PC-9 (cell line): ENCODE measurements at regions not wholly inside any gene's neighbourhood (a gene's known extent, or its start where the extent isn't known, plus 50 kb on each side); places are given as distances from the start of the nearest gene placed in this dataset.

ENCODE experiments used
- BruUV-seq: library from RNA; stranded (reverse); fragments of 400-500 nt; replicated peaks from 2 replicates; lab custom pipeline; 2021; lab: Mats Ljungman, UMichigan
- CTCF ChIA-PET: fragments of 300-600 bp; sonication (Branson Sonifier 250); formaldehyde crosslinking; loops from one replicate; lab custom pipeline; 2022; ENCODE audit warnings: antibody characterized with exemption; lab: Charles Lee
- POLR2A ChIA-PET: fragments of 300-600 bp; sonication (Branson Sonifier 250); formaldehyde crosslinking; loops from one replicate; lab custom pipeline; 2022; ENCODE audit warnings: antibody characterized with exemption; ENCODE audit not compliant: unreplicated experiment; lab: Charles Lee
- DNase-seq, 2 experiments: peaks; one replicate each; pipeline versions ENCODE4 v3.0.0 to v3.0.0-alpha.2; 2015 to 2022; ENCODE audit warnings: mixed read lengths in 1 of 2
- H2AFZ ChIP-seq: fragments of 200-600 bp; sonication (generic); 2 replicates; pipeline ENCODE4 v1.8.1; 2017; ENCODE audit warnings: antibody characterized with exemption
- H3F3A ChIP-seq: fragments of 200-600 bp; sonication (generic); 2 replicates; pipeline ENCODE4 v1.8.1; 2017; ENCODE audit warnings: antibody characterized with exemption, mild to moderate bottlenecking, low read depth; ENCODE audit not compliant: insufficient read depth
- H3K27ac ChIP-seq: fragments of 200-600 bp; sonication (generic); 2 replicates; pipeline ENCODE4 v1.6.1; 2016; ENCODE audit warnings: mixed run types
- H3K27me3 ChIP-seq: fragments of 200-600 bp; sonication (generic); 2 replicates; pipeline ENCODE4 v1.6.1; 2016; ENCODE audit warnings: low read depth, mixed run types; ENCODE audit not compliant: insufficient read depth
- H3K36me3 ChIP-seq: fragments of 200-600 bp; sonication (generic); 2 replicates; pipeline ENCODE4 v1.6.1; 2016; ENCODE audit warnings: low read depth, mixed run types
- H3K4me1 ChIP-seq: fragments of 200-600 bp; sonication (generic); replicated peaks from 2 replicates; pipeline ENCODE4 v1.6.1; 2016; ENCODE audit warnings: mixed run types; ENCODE audit not compliant: insufficient read depth
- H3K4me2 ChIP-seq: fragments of 200-600 bp; sonication (generic); 2 replicates; pipeline ENCODE4 v1.6.1; 2017; ENCODE audit warnings: mixed run types
- H3K4me3 ChIP-seq: fragments of 200-600 bp; sonication (generic); 2 replicates; pipeline ENCODE4 v1.6.1; 2016; ENCODE audit warnings: mixed run types
- H3K79me2 ChIP-seq: fragments of 200-600 bp; sonication (generic); 2 replicates; pipeline ENCODE4 v1.6.1; 2017; ENCODE audit warnings: low read depth, mixed run types
- H3K9me2 ChIP-seq: fragments of 200-600 bp; sonication (generic); 2 replicates; pipeline ENCODE4 v1.8.1; 2017; ENCODE audit warnings: mild to moderate bottlenecking; ENCODE audit not compliant: insufficient read depth
- H3K9me3 ChIP-seq: fragments of 200-600 bp; sonication (generic); 2 replicates; pipeline ENCODE4 v1.8.1; 2016; ENCODE audit warnings: low read depth; ENCODE audit not compliant: insufficient read depth
- H4K20me1 ChIP-seq: fragments of 200-600 bp; sonication (generic); 2 replicates; pipeline ENCODE4 v1.8.1; 2017; ENCODE audit not compliant: insufficient read depth
- EZH2 ChIP-seq: fragments of 200-600 bp; sonication (generic); IDR thresholded peaks from 2 replicates; pipeline ENCODE4 v1.8.0; 2017; ENCODE audit warnings: antibody characterized with exemption, low read depth
- intact Hi-C: fragments of 100-400 bp; cut with micrococcal nuclease; formaldehyde crosslinking; loops from one replicate; pipeline ENCODE4 v1.10.0; 2022; ENCODE audit not compliant: unreplicated experiment
- TF ChIP-seq, protein P1 (sequence below): fragments of 200-600 bp; sonication (generic); conservative IDR thresholded peaks from 2 replicates; pipeline ENCODE4 v1.6.1; 2017; ENCODE audit warnings: mixed run types, antibody characterized with exemption, mild to moderate bottlenecking, moderate library complexity

DNA sequence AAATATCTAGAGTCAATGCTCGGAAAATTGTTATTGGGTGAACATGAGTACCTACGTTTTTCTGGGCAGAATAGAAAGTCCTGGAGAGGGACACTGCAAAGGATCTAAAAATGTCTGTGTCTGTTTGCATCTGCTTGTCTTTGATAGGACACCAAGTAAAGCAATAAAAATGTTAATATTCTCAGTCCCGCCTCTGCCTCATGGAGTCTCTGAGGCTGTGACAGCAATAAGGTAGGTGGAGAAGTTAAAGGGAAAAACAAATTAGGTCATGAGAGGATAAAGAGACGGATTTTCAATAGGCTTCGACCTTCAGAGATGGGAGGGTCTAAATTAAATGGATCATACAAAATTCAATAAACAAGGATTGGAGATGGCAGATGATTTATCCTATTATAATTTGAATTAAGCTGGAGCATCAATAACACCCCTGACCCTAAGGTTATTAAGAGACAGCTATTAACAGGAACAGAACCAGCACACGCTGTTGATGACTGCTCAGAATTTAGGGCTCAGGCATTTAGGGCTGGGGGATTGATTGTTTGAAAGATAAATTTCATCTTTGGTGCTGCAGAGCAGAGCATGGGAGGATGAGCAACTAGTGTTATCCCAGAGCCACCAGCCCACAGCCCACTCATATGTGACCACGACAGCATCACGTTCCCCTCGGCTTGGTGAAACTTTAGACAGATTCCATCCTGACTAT, 620.3 kb upstream of the CDH4 start:
- H3F3A ChIP-seq, result no peaks in the 10 kb centered on the region
- no peaks in the 10 kb centered on the region for H3K4me1 ChIP-seq
- H4K20me1 ChIP-seq, result no peaks in the 10 kb centered on the region
- intact Hi-C loops, result no loop called here
- no peaks in the 10 kb centered on the region for H3K79me2 ChIP-seq
- ChIA-PET POLR2A (no interaction called here), CTCF (no interaction called here)
- no peak overlapping the region for H3K4me3 ChIP-seq
- no peak for DNase-seq
- H3K4me2 ChIP-seq, result no peak overlapping the region
- H3K27me3 ChIP-seq, result peaks cover 86% of the 10 kb centered on the region
- no TSS peak for BruUV-seq
- no peaks in the 10 kb centered on the region for H3K36me3 ChIP-seq
- H2AFZ ChIP-seq, result no peak overlapping the region
- H3K27ac ChIP-seq, result no peak overlapping the region
- TF ChIP-seq, protein P1, sequence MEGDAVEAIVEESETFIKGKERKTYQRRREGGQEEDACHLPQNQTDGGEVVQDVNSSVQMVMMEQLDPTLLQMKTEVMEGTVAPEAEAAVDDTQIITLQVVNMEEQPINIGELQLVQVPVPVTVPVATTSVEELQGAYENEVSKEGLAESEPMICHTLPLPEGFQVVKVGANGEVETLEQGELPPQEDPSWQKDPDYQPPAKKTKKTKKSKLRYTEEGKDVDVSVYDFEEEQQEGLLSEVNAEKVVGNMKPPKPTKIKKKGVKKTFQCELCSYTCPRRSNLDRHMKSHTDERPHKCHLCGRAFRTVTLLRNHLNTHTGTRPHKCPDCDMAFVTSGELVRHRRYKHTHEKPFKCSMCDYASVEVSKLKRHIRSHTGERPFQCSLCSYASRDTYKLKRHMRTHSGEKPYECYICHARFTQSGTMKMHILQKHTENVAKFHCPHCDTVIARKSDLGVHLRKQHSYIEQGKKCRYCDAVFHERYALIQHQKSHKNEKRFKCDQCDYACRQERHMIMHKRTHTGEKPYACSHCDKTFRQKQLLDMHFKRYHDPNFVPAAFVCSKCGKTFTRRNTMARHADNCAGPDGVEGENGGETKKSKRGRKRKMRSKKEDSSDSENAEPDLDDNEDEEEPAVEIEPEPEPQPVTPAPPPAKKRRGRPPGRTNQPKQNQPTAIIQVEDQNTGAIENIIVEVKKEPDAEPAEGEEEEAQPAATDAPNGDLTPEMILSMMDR, result no peak
- no peak for TF ChIP-seq EZH2
- H3K9me3 ChIP-seq, result no peaks in the 10 kb centered on the region
- no peaks in the 10 kb centered on the region for H3K9me2 ChIP-seq

DNA sequence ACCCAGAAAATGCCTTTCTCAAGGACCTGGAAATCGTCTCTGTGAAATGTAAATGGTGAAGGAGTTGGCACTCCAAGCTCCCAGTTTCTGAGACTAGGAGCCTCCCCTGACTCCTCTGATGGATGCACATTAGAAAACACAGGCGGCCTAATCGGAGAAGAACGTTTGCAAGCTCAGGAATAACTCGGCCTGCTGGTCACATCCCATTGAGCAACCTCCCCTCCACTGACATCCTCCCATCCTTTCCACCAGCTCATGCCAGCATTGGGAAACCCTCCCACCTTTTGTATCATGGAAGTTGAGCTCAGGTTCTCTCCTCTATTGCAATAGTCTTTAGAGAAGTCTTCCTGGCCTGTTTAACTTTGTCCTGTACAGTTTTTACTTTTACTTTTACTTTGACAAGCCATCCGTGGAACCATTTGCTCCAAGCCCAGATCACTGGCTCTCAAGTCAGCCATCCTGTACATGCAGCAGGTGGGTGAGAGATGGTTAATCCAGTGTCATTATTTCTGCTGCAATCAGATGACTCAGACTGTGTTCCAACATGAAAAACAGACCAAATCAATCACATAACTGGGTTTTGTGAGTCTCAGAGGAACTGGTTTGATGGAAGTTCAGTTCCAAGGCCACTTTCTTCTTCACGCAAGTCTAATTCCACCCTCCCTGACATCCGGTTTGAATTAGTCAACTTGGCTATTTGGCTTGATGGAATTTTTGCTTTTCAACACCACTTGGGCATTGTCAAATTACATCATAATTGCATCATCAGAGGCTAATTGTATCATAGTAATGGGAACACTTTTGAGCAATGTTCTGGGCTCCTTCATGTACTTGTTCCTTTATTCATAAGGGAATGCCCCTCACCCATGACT, 619.4 kb upstream of the CDH4 start:
- Histone ChIP-seq H2AFZ (no peak overlapping the region), H3K79me2 (no peaks in the 10 kb centered on the region), H3K4me1 (no peaks in the 10 kb centered on the region), H3K9me3 (no peaks in the 10 kb centered on the region), H3K27ac (no peak overlapping the region), H4K20me1 (no peaks in the 10 kb centered on the region), H3F3A (no peaks in the 10 kb centered on the region), H3K4me3 (no peak overlapping the region), H3K4me2 (no peak overlapping the region), H3K36me3 (no peaks in the 10 kb centered on the region), H3K27me3 (peaks cover 91% of the 10 kb centered on the region), H3K9me2 (no peaks in the 10 kb centered on the region)
- ChIA-PET POLR2A (no interaction called here), CTCF (no interaction called here)
- TF ChIP-seq EZH2, result no peak
- TF ChIP-seq, protein P1, result no peak
- intact Hi-C loops, result no loop called here
- no TSS peak for BruUV-seq
- DNase-seq, result no peak

DNA sequence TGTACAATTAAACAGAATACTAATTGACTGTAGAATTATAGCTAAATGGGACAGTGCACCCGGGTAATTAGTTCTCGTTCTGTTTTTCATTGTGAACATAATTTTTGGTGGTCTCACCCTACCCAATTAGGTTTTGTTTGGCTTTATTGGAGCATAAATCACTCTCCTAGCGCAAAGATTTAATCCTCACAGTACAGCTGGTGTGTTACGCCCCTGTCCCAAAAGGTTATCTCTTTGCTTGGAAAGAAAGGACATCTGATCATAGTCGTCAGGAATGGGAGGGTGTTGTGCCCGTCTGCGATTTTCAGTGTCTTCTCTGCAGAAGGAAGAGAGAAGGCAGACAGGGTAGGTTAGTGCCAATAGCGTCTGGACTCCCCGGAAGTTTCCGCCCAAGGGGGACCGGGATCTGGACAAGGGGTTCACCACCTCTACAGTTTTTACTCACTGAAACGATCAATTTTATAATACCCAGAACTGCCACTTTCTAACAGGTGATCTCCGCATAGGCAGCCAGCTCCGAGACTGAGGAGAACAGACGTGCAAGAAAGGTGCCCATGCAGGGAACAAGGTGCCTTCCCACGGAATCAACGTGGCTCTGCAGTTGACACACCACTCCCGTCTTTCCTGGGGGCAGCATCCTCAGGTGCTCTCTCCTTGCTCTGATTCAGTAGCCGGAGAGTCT, 617.4 kb upstream of the CDH4 start:
- CTCF ChIA-PET, result no interaction called here
- no peaks in the 10 kb centered on the region for H4K20me1 ChIP-seq
- intact Hi-C loops, result no loop called here
- H3K79me2 ChIP-seq, result no peaks in the 10 kb centered on the region
- H3K27me3 ChIP-seq, result peaks cover 92% of the 10 kb centered on the region
- H3K4me2 ChIP-seq, result no peak overlapping the region
- no peaks in the 10 kb centered on the region for H3K9me2 ChIP-seq
- POLR2A ChIA-PET, result no interaction called here
- no peaks in the 10 kb centered on the region for H3F3A ChIP-seq
- no TSS peak for BruUV-seq
- no peak overlapping the region for H3K4me3 ChIP-seq
- TF ChIP-seq, protein P1, result no peak
- no peak for TF ChIP-seq EZH2
- no peak overlapping the region for H2AFZ ChIP-seq
- no peaks in the 10 kb centered on the region for H3K4me1 ChIP-seq
- no peak for DNase-seq
- H3K36me3 ChIP-seq, result no peaks in the 10 kb centered on the region
- no peak overlapping the region for H3K27ac ChIP-seq
- no peaks in the 10 kb centered on the region for H3K9me3 ChIP-seq
